Osteocyte (in vitro differentiated cells): ENCODE measurements at regions not wholly inside any gene's neighbourhood (a gene's known extent, or its start where the extent isn't known, plus 50 kb on each side); places are given as distances from the start of the nearest gene placed in this dataset.

Experiments
- DNase-seq: peaks from one replicate; pipeline ENCODE4 v3.0.0; 2021; ENCODE audit warnings: mixed read lengths; ENCODE audit not compliant: unreplicated experiment; ENCODE audit errors: extremely low spot score
- H3K27ac Mint-ChIP-seq: one replicate; pipeline ENCODE4 v1.8.0; 2021; ENCODE audit warnings: mild to moderate bottlenecking, mixed read lengths; ENCODE audit not compliant: unreplicated experiment
- H3K27me3 Mint-ChIP-seq: one replicate; pipeline ENCODE4 v1.8.0; 2021; ENCODE audit warnings: mixed read lengths; ENCODE audit not compliant: unreplicated experiment
- H3K36me3 Mint-ChIP-seq: one replicate; pipeline ENCODE4 v1.8.0; 2021; ENCODE audit warnings: mixed read lengths; ENCODE audit not compliant: unreplicated experiment
- H3K4me1 Mint-ChIP-seq: one replicate; pipeline ENCODE4 v1.8.0; 2021; ENCODE audit warnings: mixed read lengths; ENCODE audit not compliant: unreplicated experiment
- H3K4me3 Mint-ChIP-seq: one replicate; pipeline ENCODE4 v1.8.0; 2021; ENCODE audit warnings: mild to moderate bottlenecking, moderate library complexity, mixed read lengths; ENCODE audit not compliant: unreplicated experiment
- H3K9me3 Mint-ChIP-seq: one replicate; pipeline ENCODE4 v1.8.0; 2021; ENCODE audit warnings: mixed read lengths; ENCODE audit not compliant: unreplicated experiment
- TF ChIP-seq, protein P1 (sequence below): fragments of 200-600 bp; sonication (generic); IDR thresholded peaks from 2 replicates; pipeline ENCODE4 v1.5.0; 2021; ENCODE audit warnings: antibody characterized with exemption, mild to moderate bottlenecking, moderate library complexity

DNA sequence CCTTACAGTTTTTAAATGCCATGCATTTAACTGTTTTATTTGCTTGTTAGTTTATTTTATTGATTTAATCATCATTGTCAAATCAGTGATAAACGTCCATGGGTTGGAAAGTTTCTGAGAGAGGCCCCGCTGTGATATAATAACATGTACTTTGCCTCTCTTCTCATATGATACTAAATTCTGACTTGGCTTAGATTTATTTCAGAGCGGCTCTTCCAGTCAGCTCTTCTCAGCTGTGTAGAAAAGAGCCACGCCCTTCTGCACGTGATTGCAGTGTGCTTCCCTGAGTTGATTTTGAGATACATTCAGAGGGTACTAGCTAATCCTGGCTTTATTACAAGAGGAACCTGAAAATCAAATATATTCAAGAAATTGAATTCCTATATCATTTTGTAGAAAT lies 218.6 kb downstream of the KCNE4 start:
- TF ChIP-seq, protein P1, sequence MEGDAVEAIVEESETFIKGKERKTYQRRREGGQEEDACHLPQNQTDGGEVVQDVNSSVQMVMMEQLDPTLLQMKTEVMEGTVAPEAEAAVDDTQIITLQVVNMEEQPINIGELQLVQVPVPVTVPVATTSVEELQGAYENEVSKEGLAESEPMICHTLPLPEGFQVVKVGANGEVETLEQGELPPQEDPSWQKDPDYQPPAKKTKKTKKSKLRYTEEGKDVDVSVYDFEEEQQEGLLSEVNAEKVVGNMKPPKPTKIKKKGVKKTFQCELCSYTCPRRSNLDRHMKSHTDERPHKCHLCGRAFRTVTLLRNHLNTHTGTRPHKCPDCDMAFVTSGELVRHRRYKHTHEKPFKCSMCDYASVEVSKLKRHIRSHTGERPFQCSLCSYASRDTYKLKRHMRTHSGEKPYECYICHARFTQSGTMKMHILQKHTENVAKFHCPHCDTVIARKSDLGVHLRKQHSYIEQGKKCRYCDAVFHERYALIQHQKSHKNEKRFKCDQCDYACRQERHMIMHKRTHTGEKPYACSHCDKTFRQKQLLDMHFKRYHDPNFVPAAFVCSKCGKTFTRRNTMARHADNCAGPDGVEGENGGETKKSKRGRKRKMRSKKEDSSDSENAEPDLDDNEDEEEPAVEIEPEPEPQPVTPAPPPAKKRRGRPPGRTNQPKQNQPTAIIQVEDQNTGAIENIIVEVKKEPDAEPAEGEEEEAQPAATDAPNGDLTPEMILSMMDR = no peak
- Mint-ChIP-seq H3K4me1 (peaks cover 11% of the 10 kb centered on the region), H3K4me3 (no peak overlapping the region), H3K9me3 (no peaks in the 10 kb centered on the region), H3K27ac (no peak overlapping the region), H3K27me3 (no peaks in the 10 kb centered on the region), H3K36me3 (no peaks in the 10 kb centered on the region)
- no peak for DNase-seq

DNA sequence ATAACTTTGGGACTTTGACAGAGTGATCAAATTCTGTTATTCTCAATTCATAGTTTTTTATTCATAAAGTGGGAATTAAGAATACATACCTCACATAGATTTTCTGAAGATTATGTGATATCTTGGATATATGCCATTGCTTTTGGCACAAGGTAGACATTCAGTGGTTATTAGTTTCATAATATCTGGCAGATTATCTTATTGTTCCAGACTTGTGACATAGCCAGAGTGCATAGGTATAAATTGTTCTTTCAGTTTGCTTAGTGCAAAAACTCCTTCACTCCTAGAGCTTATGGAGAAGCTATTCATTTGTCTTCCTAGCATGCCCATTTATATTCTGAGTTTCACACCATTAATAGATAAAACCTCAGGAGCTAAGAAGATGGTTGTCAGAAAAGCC lies 222.0 kb downstream of the KCNE4 start:
- Mint-ChIP-seq H3K36me3 (no peaks in the 10 kb centered on the region), H3K4me3 (no peak overlapping the region), H3K27ac (no peak overlapping the region), H3K4me1 (peaks cover 11% of the 10 kb centered on the region), H3K27me3 (no peaks in the 10 kb centered on the region), H3K9me3 (peaks cover 14% of the 10 kb centered on the region)
- no peak for DNase-seq
- TF ChIP-seq, protein P1 = no peak

DNA sequence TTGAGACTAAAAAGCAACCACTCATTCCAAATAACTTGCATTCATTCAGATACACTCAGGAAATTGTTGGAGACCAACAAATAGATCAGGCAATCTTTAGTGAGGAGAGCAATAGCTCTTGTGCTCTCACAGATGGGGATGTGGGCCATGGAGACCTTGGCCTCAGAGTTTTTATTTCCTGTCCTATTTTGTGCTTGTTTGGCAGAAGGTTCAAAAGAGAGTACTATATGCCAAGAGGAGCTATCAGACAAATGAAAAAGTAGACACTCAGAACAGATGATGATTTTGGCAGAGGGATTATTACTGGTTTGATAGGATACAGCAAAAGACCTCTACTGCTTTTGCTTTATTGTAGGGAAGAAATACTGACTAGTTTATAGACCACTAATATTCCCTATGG lies 230.2 kb downstream of the KCNE4 start:
- Mint-ChIP-seq H3K4me3 (no peak overlapping the region), H3K4me1 (peaks cover 6% of the 10 kb centered on the region), H3K36me3 (no peaks in the 10 kb centered on the region), H3K27me3 (no peaks in the 10 kb centered on the region), H3K9me3 (peaks cover 14% of the 10 kb centered on the region), H3K27ac (no peak overlapping the region)
- TF ChIP-seq, protein P1 = no peak
- no peak for DNase-seq

DNA sequence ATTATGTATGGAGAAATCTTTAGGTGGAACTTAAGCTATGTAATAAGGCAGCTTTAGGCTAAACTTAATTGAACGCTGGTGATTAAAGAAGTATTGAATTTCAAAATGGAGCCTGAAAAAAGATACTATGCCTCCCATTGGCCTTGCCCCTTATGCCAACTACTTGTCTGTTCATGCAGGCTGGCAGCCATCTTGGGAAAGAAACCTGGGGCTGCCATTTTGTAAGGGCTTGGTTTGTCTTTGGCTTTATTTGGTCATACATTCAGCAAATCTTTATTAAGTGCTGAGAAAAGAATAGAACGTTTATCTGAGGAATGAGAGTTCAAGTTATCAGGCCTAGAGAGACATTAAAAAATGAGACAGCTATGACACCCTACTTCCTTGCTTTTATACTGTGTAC lies 231.3 kb downstream of the KCNE4 start:
- H3K9me3 Mint-ChIP-seq = peaks cover 7% of the 10 kb centered on the region
- TF ChIP-seq, protein P1 = no peak
- no peak for DNase-seq
- peaks cover 6% of the 10 kb centered on the region for H3K4me1 Mint-ChIP-seq
- no peak overlapping the region for H3K27ac Mint-ChIP-seq
- H3K27me3 Mint-ChIP-seq = no peaks in the 10 kb centered on the region
- no peak overlapping the region for H3K4me3 Mint-ChIP-seq
- H3K36me3 Mint-ChIP-seq = no peaks in the 10 kb centered on the region

DNA sequence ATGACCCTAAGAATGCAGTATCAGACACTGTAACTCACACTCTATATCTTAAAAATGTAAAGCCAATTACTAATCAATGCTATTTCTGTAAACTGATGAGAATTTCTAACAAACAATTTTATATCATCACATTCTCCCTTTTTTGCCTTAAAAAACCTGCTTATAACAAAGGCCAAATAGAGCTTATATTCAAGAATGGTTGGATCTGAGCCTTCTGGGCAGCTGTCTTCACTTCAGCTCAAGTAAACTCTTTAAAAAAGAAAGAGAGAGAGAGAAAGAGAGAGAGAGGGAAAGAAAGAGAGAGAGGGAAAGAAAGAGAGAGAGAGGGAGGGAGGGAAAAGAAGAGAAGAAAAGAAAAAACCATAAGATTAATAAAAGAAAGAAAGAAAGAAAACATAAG lies 231.8 kb downstream of the KCNE4 start:
- no peaks in the 10 kb centered on the region for H3K27me3 Mint-ChIP-seq
- H3K4me1 Mint-ChIP-seq = peaks cover 6% of the 10 kb centered on the region
- TF ChIP-seq, protein P1 = no peak
- H3K27ac Mint-ChIP-seq = no peak overlapping the region
- peaks cover 2% of the 10 kb centered on the region for H3K9me3 Mint-ChIP-seq
- H3K4me3 Mint-ChIP-seq = no peak overlapping the region
- no peaks in the 10 kb centered on the region for H3K36me3 Mint-ChIP-seq
- no peak for DNase-seq
